ENCODE measurements at regions not wholly inside any gene's neighbourhood (a gene's known extent, or its start where the extent isn't known, plus 50 kb on each side); places are given as distances from the start of the nearest gene placed in this dataset.
"Not testable (repeated sequence)": the region's sequence is repeated elsewhere in the genome, so short reads cannot be mapped to it uniquely, and the experiment has no call there.

- no peak for TF ChIP-seq CTCF (IDR thresholded peaks at IDR 0.05; ENCODE audit: poor library complexity, severe bottlenecking)
- Histone ChIP-seq H3K4me3 (ENCODE audit: severe bottlenecking) (no peak overlapping the region), H3K27ac (ENCODE audit: poor library complexity, severe bottlenecking) (no peak overlapping the region), H3K9me3 (ENCODE audit: severe bottlenecking) (no peaks in the 10 kb centered on the region), H3K4me1 (ENCODE audit: insufficient read depth, poor library complexity, severe bottlenecking) (no peaks in the 10 kb centered on the region), H3K27me3 (ENCODE audit: insufficient read depth, poor library complexity, severe bottlenecking) (no peaks in the 10 kb centered on the region), H3K36me3 (ENCODE audit: low read depth) (no peaks in the 10 kb centered on the region)
- DNase-seq (ENCODE audit: low spot score) (no peak), ATAC-seq (ENCODE audit: low read depth) (no peak)
Observed at GRCh38 chr1:34366875-34367624, 190.3 kb downstream of the C1orf94 start.

GRCh38 chr1:34367954-34368353 is 191.2 kb downstream of the C1orf94 start:
- Histone ChIP-seq H3K4me1 (ENCODE audit: insufficient read depth, poor library complexity, severe bottlenecking) (no peaks in the 10 kb centered on the region), H3K36me3 (ENCODE audit: low read depth) (no peaks in the 10 kb centered on the region), H3K27ac (ENCODE audit: poor library complexity, severe bottlenecking) (no peak overlapping the region), H3K27me3 (ENCODE audit: insufficient read depth, poor library complexity, severe bottlenecking) (no peaks in the 10 kb centered on the region), H3K9me3 (ENCODE audit: severe bottlenecking) (no peaks in the 10 kb centered on the region), H3K4me3 (ENCODE audit: severe bottlenecking) (no peak overlapping the region)
- no peak for DNase-seq (ENCODE audit: low spot score)
- ATAC-seq (ENCODE audit: low read depth), result no peak
- TF ChIP-seq CTCF (IDR thresholded peaks at IDR 0.05; ENCODE audit: poor library complexity, severe bottlenecking), result no peak

GRCh38 chr1:34369701-34370455 is 193.2 kb downstream of the C1orf94 start:
- no peak for DNase-seq (ENCODE audit: low spot score)
- Histone ChIP-seq H3K36me3 (ENCODE audit: low read depth) (no peaks in the 10 kb centered on the region), H3K4me3 (ENCODE audit: severe bottlenecking) (no peak overlapping the region), H3K27me3 (ENCODE audit: insufficient read depth, poor library complexity, severe bottlenecking) (peaks cover 11% of the 10 kb centered on the region), H3K4me1 (ENCODE audit: insufficient read depth, poor library complexity, severe bottlenecking) (no peaks in the 10 kb centered on the region), H3K27ac (ENCODE audit: poor library complexity, severe bottlenecking) (no peak overlapping the region), H3K9me3 (ENCODE audit: severe bottlenecking) (no peaks in the 10 kb centered on the region)
- no peak for ATAC-seq (ENCODE audit: low read depth)
- no peak for TF ChIP-seq CTCF (IDR thresholded peaks at IDR 0.05; ENCODE audit: poor library complexity, severe bottlenecking)

GRCh38 chr1:34370748-34371147 is 194.0 kb downstream of the C1orf94 start:
- Histone ChIP-seq H3K9me3 (ENCODE audit: severe bottlenecking) (no peaks in the 10 kb centered on the region), H3K27me3 (ENCODE audit: insufficient read depth, poor library complexity, severe bottlenecking) (peaks cover 14% of the 10 kb centered on the region), H3K4me1 (ENCODE audit: insufficient read depth, poor library complexity, severe bottlenecking) (no peaks in the 10 kb centered on the region), H3K27ac (ENCODE audit: poor library complexity, severe bottlenecking) (no peak overlapping the region), H3K4me3 (ENCODE audit: severe bottlenecking) (no peak overlapping the region), H3K36me3 (ENCODE audit: low read depth) (no peaks in the 10 kb centered on the region)
- DNase-seq (ENCODE audit: low spot score) (no peak), ATAC-seq (ENCODE audit: low read depth) (no peak)
- no peak for TF ChIP-seq CTCF (IDR thresholded peaks at IDR 0.05; ENCODE audit: poor library complexity, severe bottlenecking)

- not testable (repeated sequence) for H3K9me3 ChIP-seq (ENCODE audit: severe bottlenecking); H3K4me3 ChIP-seq (ENCODE audit: severe bottlenecking); H3K36me3 ChIP-seq (ENCODE audit: low read depth); H3K4me1 ChIP-seq (ENCODE audit: insufficient read depth, poor library complexity, severe bottlenecking); ATAC-seq (ENCODE audit: low read depth); H3K27ac ChIP-seq (ENCODE audit: poor library complexity, severe bottlenecking); DNase-seq (ENCODE audit: low spot score)
- H3K27me3 ChIP-seq (ENCODE audit: insufficient read depth, poor library complexity, severe bottlenecking), result peaks cover 17% of the 10 kb centered on the region
Observed at GRCh38 chr1:34371179-34371578, 194.5 kb downstream of the C1orf94 start.
